CD14-positive monocyte (primary cell): ENCODE measurements at regions not wholly inside any gene's neighbourhood (a gene's known extent, or its start where the extent isn't known, plus 50 kb on each side); places are given as distances from the start of the nearest gene placed in this dataset.

ENCODE experiments used
- DNase-seq, 3 donors: peaks; one replicate each; pipeline ENCODE4 v3.0.0-alpha.2; 2011 to 2022
- H2AFZ ChIP-seq: 2 replicates; pipeline ENCODE4 v1.6.0; 2012; ENCODE audit warnings: mild to moderate bottlenecking, low read depth, low read length, inconsistent platforms; ENCODE audit not compliant: insufficient read depth, poor library complexity, severe bottlenecking
- H3K27ac ChIP-seq, 2 donors: 1 replicate in 1 of 2; 2 replicates in 1 of 2; pipeline ENCODE4 v1.5.1; 2012 to 2013; ENCODE audit warnings: low read length in 2 of 2, control low read depth in 1 of 2, inconsistent platforms in 1 of 2, low read depth in 1 of 2, mild to moderate bottlenecking in 1 of 2
- H3K27me3 ChIP-seq, 2 donors: one replicate each; pipeline versions ENCODE4 v1.6.0 to v1.6.1; 2011 to 2013; ENCODE audit warnings: low read length in 2 of 2; ENCODE audit not compliant: control insufficient read depth in 2 of 2, insufficient read depth in 2 of 2
- H3K36me3 ChIP-seq, 2 donors: replicated peaks in 1 of 2; 1 replicate in 1 of 2; 2 replicates in 1 of 2; pipeline versions ENCODE4 v1.5.1 to v1.6.1; 2012 to 2013; ENCODE audit warnings: low read length in 2 of 2, control low read depth in 1 of 2, inconsistent platforms in 1 of 2, mild to moderate bottlenecking in 1 of 2; ENCODE audit not compliant: insufficient read depth in 2 of 2, control insufficient read depth in 1 of 2
- H3K4me1 ChIP-seq, 2 donors: 1 replicate in 1 of 2; 2 replicates in 1 of 2; pipeline versions ENCODE4 v1.5.1 to v1.6.1; 2012 to 2013; ENCODE audit warnings: low read length in 2 of 2, control low read depth in 1 of 2, inconsistent platforms in 1 of 2, mild to moderate bottlenecking in 1 of 2, moderate library complexity in 1 of 2; ENCODE audit not compliant: insufficient read depth in 2 of 2, control insufficient read depth in 1 of 2
- H3K4me2 ChIP-seq: replicated peaks from 2 replicates; pipeline ENCODE3; 2012; ENCODE audit warnings: low read length, moderate library complexity, mild to moderate bottlenecking; ENCODE audit not compliant: poor library complexity, severe bottlenecking; ENCODE audit errors: extremely low read depth
- H3K4me3 ChIP-seq, 3 experiments: fragments of 200-600 bp in 1 of 3; sonication (generic) in 1 of 3; replicated peaks in 1 of 3; 1 replicate in 2 of 3; 2 replicates in 1 of 3; pipeline ENCODE4 v1.5.1; 2011 to 2013; ENCODE audit warnings: low read length in 3 of 3, mild to moderate bottlenecking in 3 of 3, control low read depth in 2 of 3, low read depth in 2 of 3, inconsistent platforms in 1 of 3, moderate library complexity in 1 of 3
- H3K79me2 ChIP-seq: 2 replicates; pipeline ENCODE4 v1.6.0; 2012; ENCODE audit warnings: mild to moderate bottlenecking, control low read depth, inconsistent platforms, low read length, moderate library complexity; ENCODE audit not compliant: insufficient read depth
- H3K9ac ChIP-seq: 2 replicates; pipeline ENCODE4 v1.6.0; 2017; ENCODE audit warnings: low read length, mild to moderate bottlenecking; ENCODE audit not compliant: insufficient read depth, poor library complexity, severe bottlenecking
- H3K9me3 ChIP-seq, 2 donors: replicated peaks in 1 of 2; 1 replicate in 1 of 2; 2 replicates in 1 of 2; pipeline versions ENCODE4 v1.5.1 to v1.6.1; 2012 to 2013; ENCODE audit warnings: low read length in 2 of 2, control low read depth in 1 of 2; ENCODE audit not compliant: control insufficient read depth in 1 of 2, insufficient read depth in 1 of 2
- H4K20me1 ChIP-seq: 2 replicates; pipeline ENCODE4 v1.6.0; 2012; ENCODE audit warnings: mild to moderate bottlenecking, low read length, control low read depth, moderate library complexity; ENCODE audit not compliant: insufficient read depth
- H3K27ac Mint-ChIP-seq, 7 donors: one replicate each; pipeline ENCODE4 v1.8.0; 2020; ENCODE audit warnings: mild to moderate bottlenecking in 7 of 7, mixed read lengths in 7 of 7, moderate library complexity in 6 of 7, inconsistent platforms in 2 of 7
- H3K27me3 Mint-ChIP-seq, 3 donors: one replicate each; pipeline ENCODE4 v1.8.0; 2021 to 2022; ENCODE audit warnings: low read depth in 3 of 3, mild to moderate bottlenecking in 3 of 3, mixed read lengths in 3 of 3, moderate library complexity in 3 of 3, inconsistent platforms in 1 of 3
- H3K36me3 Mint-ChIP-seq, 2 donors: one replicate each; pipeline ENCODE4 v1.8.0; 2020; ENCODE audit warnings: mixed read lengths in 2 of 2, inconsistent platforms in 1 of 2, mild to moderate bottlenecking in 1 of 2
- H3K4me1 Mint-ChIP-seq: one replicate; pipeline ENCODE4 v1.8.0; 2020; ENCODE audit warnings: mild to moderate bottlenecking, mixed read lengths
- H3K4me3 Mint-ChIP-seq, 2 donors: one replicate each; pipeline ENCODE4 v1.8.0; 2020; ENCODE audit warnings: mild to moderate bottlenecking in 2 of 2, mixed read lengths in 2 of 2, moderate library complexity in 1 of 2
- H3K9me3 Mint-ChIP-seq, 7 donors: one replicate each; pipeline ENCODE4 v1.8.0; 2020 to 2022; ENCODE audit warnings: mixed read lengths in 7 of 7, mild to moderate bottlenecking in 6 of 7, moderate library complexity in 6 of 7, inconsistent platforms in 2 of 7
- CTCF ChIP-seq: fragments of 200-600 bp; IDR thresholded peaks from one replicate; pipeline ENCODE4 v1.8.0; 2022; ENCODE audit warnings: antibody characterized with exemption, mild to moderate bottlenecking
- WGBS: methylation state at CpG from one replicate; pipeline ENCODE4 v1.1.5; 2013; ENCODE audit warnings: missing lambda C conversion rate; ENCODE audit not compliant: insufficient coverage; 5-methylcytosine and 5-hydroxymethylcytosine counted together
- intact Hi-C, 2 donors: fragments of 100-400 bp; cut with micrococcal nuclease; formaldehyde crosslinking; loops; one replicate each; pipeline versions ENCODE4 v1.15.0 to v1.15.1; 2023

- intact Hi-C loops: no loop called here
- H3K4me3 ChIP-seq: no peak overlapping the region
- H3K27ac Mint-ChIP-seq: no peak overlapping the region
- H3K4me2 ChIP-seq: no peak overlapping the region
- H3K36me3 ChIP-seq: no peaks in the 10 kb centered on the region
- no peaks in the 10 kb centered on the region for H3K4me1 Mint-ChIP-seq
- no peak for TF ChIP-seq CTCF
- no peaks in the 10 kb centered on the region for H3K27me3 ChIP-seq
- H3K27me3 Mint-ChIP-seq: peaks cover 1 to 8% (median 2%) of the 10 kb centered on the region in 3 donors
- no peak overlapping the region for H3K27ac ChIP-seq
- no peaks in the 10 kb centered on the region for H3K79me2 ChIP-seq
- no peak overlapping the region for H3K4me3 Mint-ChIP-seq
- H3K9me3 Mint-ChIP-seq: peaks cover 0 to 1% (median 0%) of the 10 kb centered on the region in 7 donors
- WGBS: 74% methylated on average over 4 of the region's 5 CpGs
- no peaks in the 10 kb centered on the region for H3K36me3 Mint-ChIP-seq
- H4K20me1 ChIP-seq: no peaks in the 10 kb centered on the region
- no peak overlapping the region for H3K9ac ChIP-seq
- H3K4me1 ChIP-seq: no peaks in the 10 kb centered on the region
- DNase-seq: no peak
- H3K9me3 ChIP-seq: no peaks in the 10 kb centered on the region
- H2AFZ ChIP-seq: no peak overlapping the region
Observed at GRCh38 chr2:120617055-120617454, 118.6 kb upstream of the GLI2 start.

GRCh38 chr2:120618830-120619229 is 116.8 kb upstream of the GLI2 start:
- no CpG with 5 or more reads among the region's 3 CpGs for WGBS
- no peaks in the 10 kb centered on the region for H3K9me3 ChIP-seq
- Mint-ChIP-seq H3K36me3 (no peaks in the 10 kb centered on the region), H3K27me3 (peaks cover 1 to 2% (median 1%) of the 10 kb centered on the region in 3 donors), H3K4me3 (no peak overlapping the region), H3K4me1 (no peaks in the 10 kb centered on the region), H3K27ac (no peak overlapping the region), H3K9me3 (peaks cover 0 to 3% (median 2%) of the 10 kb centered on the region in 7 donors)
- H3K4me1 ChIP-seq: no peaks in the 10 kb centered on the region
- H3K4me2 ChIP-seq: no peak overlapping the region
- H3K9ac ChIP-seq: no peak overlapping the region
- no peak overlapping the region for H3K27ac ChIP-seq
- no peaks in the 10 kb centered on the region for H4K20me1 ChIP-seq
- no peaks in the 10 kb centered on the region for H3K27me3 ChIP-seq
- H3K79me2 ChIP-seq: no peaks in the 10 kb centered on the region
- intact Hi-C loops: no loop called here
- no peak overlapping the region for H2AFZ ChIP-seq
- H3K4me3 ChIP-seq: no peak overlapping the region
- no peak for TF ChIP-seq CTCF
- DNase-seq: no peak
- no peaks in the 10 kb centered on the region for H3K36me3 ChIP-seq
